A549 (cell line): ENCODE measurements at regions not wholly inside any gene's neighbourhood (a gene's known extent, or its start where the extent isn't known, plus 50 kb on each side); places are given as distances from the start of the nearest gene placed in this dataset.

ENCODE experiments used
- ATAC-seq, 2 experiments: fragments of 200-7000 bp in 1 of 2; fragments of >200 bp in 1 of 2; cut with Nextera tagmentation in 1 of 2; cut with Tn5 transposase in 1 of 2; 3 replicates each; pipeline versions ENCODE4 v1.8.0 to v1.9.1; 2018 to 2020; ENCODE audit warnings: mild to moderate bottlenecking in 1 of 2, moderate library complexity in 1 of 2
- CTCF ChIA-PET: fragments of 300-600 bp; sonication (Branson Sonifier 250); formaldehyde crosslinking; extraction: SDS; loops from one replicate; lab custom pipeline; 2021; ENCODE audit warnings: antibody characterized with exemption, inconsistent platforms; lab: Yijun Ruan, JAX
- POLR2A ChIA-PET: fragments of 350-600 bp; formaldehyde crosslinking; extraction: SDS; loops from one replicate; lab custom pipeline; 2021; ENCODE audit warnings: antibody characterized with exemption, inconsistent platforms; lab: Yijun Ruan, JAX
- DNase-seq, 2 experiments: peaks; one replicate each; pipeline versions ENCODE4 v3.0.0 to v3.0.0-alpha.2; 2011 to 2016; ENCODE audit warnings: low read depth in 1 of 2, low spot score in 1 of 2
- FAIRE-seq: peaks from 2 replicates; lab custom pipeline; 2011; peaks lifted over from hg19 to GRCh38; lab: Jason Lieb, UNC
- H3K27ac ChIP-seq, 2 experiments: fragments of >200 bp; sonication (Bioruptor Twin); formaldehyde crosslinking; 3 replicates each; pipeline ENCODE4 v1.5.1; 2016 to 2017
- H3K4me1 ChIP-seq: fragments of >200 bp; sonication (Bioruptor Twin); formaldehyde crosslinking; 3 replicates; pipeline ENCODE4 v1.6.1; 2016
- H3K4me2 ChIP-seq: fragments of >200 bp; sonication (Bioruptor Twin); formaldehyde crosslinking; 3 replicates; pipeline ENCODE4 v1.6.1; 2016
- H3K4me3 ChIP-seq: fragments of >200 bp; sonication (Bioruptor Twin); formaldehyde crosslinking; 3 replicates; pipeline ENCODE4 v1.5.1; 2016
- H3K9me3 ChIP-seq: fragments of >200 bp; sonication (Bioruptor Twin); formaldehyde crosslinking; 3 replicates; pipeline ENCODE4 v1.6.1; 2016
- BCL3 ChIP-seq: fragments of >200 bp; sonication (Bioruptor Twin); formaldehyde crosslinking; IDR thresholded peaks from 3 replicates; pipeline ENCODE4 v1.6.1; 2016
- CBX2 ChIP-seq: fragments of 200-600 bp; sonication (generic); IDR thresholded peaks from 2 replicates; pipeline ENCODE4 v1.6.1; 2016; ENCODE audit warnings: low read depth, mild to moderate bottlenecking, borderline replicate concordance
- EHF ChIP-seq: fragments of 250-450 bp; sonication (Bioruptor Pico); IDR thresholded peaks from 2 replicates; pipeline ENCODE4 v1.5.0; 2020; ENCODE audit warnings: mild to moderate bottlenecking
- ESRRA ChIP-seq: fragments of 150-350 bp; IDR thresholded peaks from 2 replicates; pipeline ENCODE4 v1.6.1; 2014; ENCODE audit warnings: mild to moderate bottlenecking, low read length, borderline replicate concordance
- FOXS1 ChIP-seq: fragments of 250-450 bp; sonication (Bioruptor Pico); IDR thresholded peaks from 2 replicates; pipeline ENCODE4 v1.5.0; 2020; ENCODE audit warnings: mild to moderate bottlenecking, moderate library complexity
- GATA3 ChIP-seq: IDR thresholded peaks from 2 replicates; pipeline ENCODE4 v1.6.1; 2012; ENCODE audit warnings: borderline replicate concordance
- HDAC2 ChIP-seq: fragments of 200-600 bp; sonication (generic); IDR thresholded peaks from 2 replicates; pipeline ENCODE4 v1.6.1; 2016
- HEYL ChIP-seq: fragments of 250-450 bp; sonication (Bioruptor Pico); IDR thresholded peaks from 2 replicates; pipeline ENCODE4 v1.8.0; 2021; ENCODE audit warnings: mild to moderate bottlenecking, moderate library complexity
- HMGXB4 ChIP-seq: fragments of 250-450 bp; sonication (Bioruptor Pico); IDR thresholded peaks from 2 replicates; pipeline ENCODE4 v1.5.0; 2021; ENCODE audit warnings: mild to moderate bottlenecking, moderate library complexity, borderline replicate concordance
- JUNB ChIP-seq: fragments of >200 bp; sonication (Bioruptor Twin); formaldehyde crosslinking; IDR thresholded peaks from 2 replicates; pipeline ENCODE4 v1.6.1; 2016
- NFE2L2 ChIP-seq: fragments of 150-350 bp; conservative IDR thresholded peaks from 2 replicates; pipeline ENCODE4 v1.6.1; 2014; ENCODE audit warnings: low read length
- NPAS2 ChIP-seq: fragments of 250-450 bp; sonication (Bioruptor Pico); IDR thresholded peaks from 2 replicates; pipeline ENCODE4 v1.8.0; 2022; ENCODE audit warnings: mild to moderate bottlenecking, moderate library complexity, borderline replicate concordance
- POLR2AphosphoS2 ChIP-seq: conservative IDR thresholded peaks from 2 replicates; pipeline ENCODE4 v1.6.1; 2012; ENCODE audit warnings: low read length, improper control_type of control experiment, inconsistent platforms
- RARB ChIP-seq: fragments of 250-450 bp; sonication (Bioruptor Pico); IDR thresholded peaks from 2 replicates; pipeline ENCODE4 v1.8.0; 2021; ENCODE audit warnings: mild to moderate bottlenecking, moderate library complexity
- REST ChIP-seq: fragments of 200-600 bp; sonication (generic); IDR thresholded peaks from 2 replicates; pipeline ENCODE4 v1.6.1; 2016; ENCODE audit warnings: antibody characterized with exemption, mild to moderate bottlenecking, moderate library complexity
- SMC3 ChIP-seq: fragments of >200 bp; sonication (Bioruptor Twin); formaldehyde crosslinking; IDR thresholded peaks from 3 replicates; pipeline ENCODE4 v1.6.1; 2018; ENCODE audit warnings: inconsistent platforms
- TP53 ChIP-seq: fragments of 250-450 bp; sonication (Bioruptor Pico); IDR thresholded peaks from 2 replicates; pipeline ENCODE4 v1.5.0; 2021; ENCODE audit warnings: mild to moderate bottlenecking, moderate library complexity
- ZC3H11A ChIP-seq: fragments of 450-650 bp; IDR thresholded peaks from 2 replicates; pipeline ENCODE4 v1.6.1; 2014; ENCODE audit warnings: antibody characterized with exemption, mild to moderate bottlenecking
- ZSCAN20 ChIP-seq: fragments of 250-450 bp; sonication (Bioruptor Pico); IDR thresholded peaks from 2 replicates; pipeline ENCODE4 v1.8.0; 2022; ENCODE audit warnings: mild to moderate bottlenecking, moderate library complexity
- WGBS: methylation state at CpG from one replicate; pipeline ENCODE4 v1.1.6; 2017; ENCODE audit errors: missing lambda C conversion rate; 5-methylcytosine and 5-hydroxymethylcytosine counted together

GRCh38 chrX:39335513-39336235, 534.4 kb downstream of the MID1IP1 start:
- no peaks in the 10 kb centered on the region for H3K4me1 ChIP-seq
- no peak overlapping the region for H3K27ac ChIP-seq
- H3K4me3 ChIP-seq = no peak overlapping the region
- POLR2A ChIA-PET = no interaction called here
- TF ChIP-seq JUNB = no peak
- TF ChIP-seq HEYL = no peak
- TF ChIP-seq REST = no peak
- TF ChIP-seq HDAC2 = no peak
- no peak for TF ChIP-seq POLR2AphosphoS2
- TF ChIP-seq ESRRA = no peak
- TF ChIP-seq NFE2L2 = no peak
- no peak for TF ChIP-seq NPAS2 (CRISPR knock-in tag)
- no peak for TF ChIP-seq GATA3
- no peak for TF ChIP-seq ZSCAN20
- no peak for TF ChIP-seq FOXS1
- TF ChIP-seq HMGXB4 (CRISPR knock-in tag) = no peak
- no peak for TF ChIP-seq BCL3
- TF ChIP-seq ZC3H11A = no peak
- no peak for TF ChIP-seq CBX2
- TF ChIP-seq RARB (CRISPR knock-in tag) = no peak
- TF ChIP-seq SMC3 = no peak
- TF ChIP-seq EHF (CRISPR knock-in tag) = no peak
- ATAC-seq = no peak
- CTCF ChIA-PET = no interaction called here
- 19% methylated on average over 6 of the region's 6 CpGs for WGBS
- no peak for DNase-seq
- no peak overlapping the region for H3K4me2 ChIP-seq
- no peak for FAIRE-seq
- no peaks in the 10 kb centered on the region for H3K9me3 ChIP-seq

- Histone ChIP-seq H3K9me3 (no peaks in the 10 kb centered on the region), H3K27ac (no peak overlapping the region), H3K4me3 (no peak overlapping the region), H3K4me1 (no peaks in the 10 kb centered on the region), H3K4me2 (no peak overlapping the region)
- ChIA-PET CTCF (no interaction called here), POLR2A (no interaction called here)
- FAIRE-seq (no peak), ATAC-seq (no peak), DNase-seq (no peak)
- no peak for TF ChIP-seq TP53 (CRISPR knock-in tag)
- 4% methylated on average over 5 of the region's 5 CpGs for WGBS
Measured at GRCh38 chrX:39336671-39337311, 535.5 kb downstream of the MID1IP1 start.
